ENCODE measurements at regions not wholly inside any gene's neighbourhood (a gene's known extent, or its start where the extent isn't known, plus 50 kb on each side); places are given as distances from the start of the nearest gene placed in this dataset.
"Not testable (repeated sequence)": the region's sequence is repeated elsewhere in the genome, so short reads cannot be mapped to it uniquely, and the experiment has no call there.

- no peak for TF ChIP-seq CTCF (IDR thresholded peaks at IDR 0.05)
- TF ChIP-seq POLR2A (IDR thresholded peaks at IDR 0.05): no peak
- intact Hi-C loops (cut with DNase I): no loop called here
- Histone ChIP-seq H3K9me3 (no peaks in the 10 kb centered on the region), H3K27ac (no peak overlapping the region), H3K4me3 (no peak overlapping the region), H3K36me3 (no peaks in the 10 kb centered on the region), H3K4me1 (no peaks in the 10 kb centered on the region), H3K27me3 (no peaks in the 10 kb centered on the region)
- DNase-seq (no peak), ATAC-seq (no peak)
- 65% methylated on average over 2 of the region's 2 CpGs for WGBS (ENCODE audit: insufficient coverage, low coverage, low lambda C conversion rate, missing lambda C conversion rate)
Observed at GRCh38 chrX:34491126-34491525, 166.0 kb downstream of the TMEM47 start.

- Histone ChIP-seq H3K9me3 (no peaks in the 10 kb centered on the region), H3K36me3 (no peaks in the 10 kb centered on the region), H3K27me3 (no peaks in the 10 kb centered on the region), H3K27ac (no peak overlapping the region), H3K4me3 (no peak overlapping the region), H3K4me1 (no peaks in the 10 kb centered on the region)
- TF ChIP-seq CTCF (IDR thresholded peaks at IDR 0.05): no peak
- no peak for TF ChIP-seq POLR2A (IDR thresholded peaks at IDR 0.05)
- intact Hi-C loops (cut with DNase I): no loop called here
- ATAC-seq: no peak
- DNase-seq: no peak
Observed at GRCh38 chrX:34487364-34487763, 169.7 kb downstream of the TMEM47 start.

- no CpG with 5 or more reads among the region's 6 CpGs for WGBS (ENCODE audit: insufficient coverage, low coverage, low lambda C conversion rate, missing lambda C conversion rate)
Observed at GRCh38 chrX:34483980-34484379, 173.1 kb downstream of the TMEM47 start.

GRCh38 chrX:34470507-34470906 lies 186.6 kb downstream of the TMEM47 start:
- Histone ChIP-seq H3K27ac (no peak overlapping the region), H3K36me3 (no peaks in the 10 kb centered on the region), H3K4me1 (no peaks in the 10 kb centered on the region), H3K9me3 (no peaks in the 10 kb centered on the region), H3K27me3 (no peaks in the 10 kb centered on the region), H3K4me3 (no peak overlapping the region)
- intact Hi-C loops (cut with DNase I): no loop called here
- DNase-seq (no peak), ATAC-seq (peak in 1 of 4 donors; percentile 45)
- TF ChIP-seq POLR2A (IDR thresholded peaks at IDR 0.05) (no peak), CTCF (IDR thresholded peaks at IDR 0.05) (no peak)
- 6% methylated on average over 1 of the region's 1 CpG for WGBS (ENCODE audit: insufficient coverage, low coverage, low lambda C conversion rate, missing lambda C conversion rate)

More at GRCh38 chrX:34483980-34484379, 173.1 kb downstream of the TMEM47 start:
- Histone ChIP-seq H3K27ac (no peak overlapping the region), H3K4me3 (no peak overlapping the region), H3K27me3 (no peaks in the 10 kb centered on the region), H3K36me3 (no peaks in the 10 kb centered on the region), H3K4me1 (no peaks in the 10 kb centered on the region), H3K9me3 (no peaks in the 10 kb centered on the region)
- DNase-seq (no peak), ATAC-seq (no peak)
- intact Hi-C loops (cut with DNase I): no loop called here
- no peak for TF ChIP-seq POLR2A (IDR thresholded peaks at IDR 0.05)
- TF ChIP-seq CTCF (IDR thresholded peaks at IDR 0.05): no peak

- WGBS (ENCODE audit: insufficient coverage, low coverage, low lambda C conversion rate, missing lambda C conversion rate): 38% methylated on average over 3 of the region's 3 CpGs
- H3K9me3 ChIP-seq: no peaks in the 10 kb centered on the region
- intact Hi-C loops (cut with DNase I): no loop called here
Observed at GRCh38 chrX:34467437-34467836, 189.6 kb downstream of the TMEM47 start.

GRCh38 chrX:34463220-34463619 lies 193.9 kb downstream of the TMEM47 start:
- DNase-seq; H3K36me3 ChIP-seq; H3K27me3 ChIP-seq; H3K27ac ChIP-seq; H3K9me3 ChIP-seq; ATAC-seq; H3K4me3 ChIP-seq; intact Hi-C loops (cut with DNase I); H3K4me1 ChIP-seq: not testable (repeated sequence)
- 100% methylated on average over 1 of the region's 1 CpG for WGBS (ENCODE audit: insufficient coverage, low coverage, low lambda C conversion rate, missing lambda C conversion rate)

More at GRCh38 chrX:34467437-34467836, 189.6 kb downstream of the TMEM47 start:
- ATAC-seq (no peak), DNase-seq (no peak)
- Histone ChIP-seq H3K36me3 (no peaks in the 10 kb centered on the region), H3K4me1 (no peaks in the 10 kb centered on the region), H3K27ac (no peak overlapping the region), H3K4me3 (no peak overlapping the region), H3K27me3 (no peaks in the 10 kb centered on the region)
- TF ChIP-seq CTCF (IDR thresholded peaks at IDR 0.05): no peak
- TF ChIP-seq POLR2A (IDR thresholded peaks at IDR 0.05): no peak

GRCh38 chrX:34457850-34458249 lies 199.2 kb downstream of the TMEM47 start:
- H3K9me3 ChIP-seq; H3K27me3 ChIP-seq; DNase-seq; ATAC-seq; H3K4me1 ChIP-seq; H3K4me3 ChIP-seq; intact Hi-C loops (cut with DNase I); H3K36me3 ChIP-seq; H3K27ac ChIP-seq: not testable (repeated sequence)
- 41% methylated on average over 3 of the region's 9 CpGs for WGBS (ENCODE audit: insufficient coverage, low coverage, low lambda C conversion rate, missing lambda C conversion rate)

All from right lobe of liver (tissue), 6 donors.